ENCODE measurements at regions not wholly inside any gene's neighbourhood (a gene's known extent, or its start where the extent isn't known, plus 50 kb on each side); places are given as distances from the start of the nearest gene placed in this dataset.
A peak's percentile ranks its signal among the peaks of the same experiment; 100 is the strongest.

- Histone ChIP-seq H3K9me3 (ENCODE audit: control insufficient read depth, insufficient read depth, low read depth, low read length) (no peaks in the 10 kb centered on the region), H3K4me1 (ENCODE audit: control insufficient read depth, extremely low read depth, insufficient read depth, low read length) (peaks cover 9% of the 10 kb centered on the region), H3K4me2 (ENCODE audit: extremely low read depth, insufficient read depth, low read length) (peak overlapping the region; percentile 41), H3K4me3 (replicated peaks in 1 of 4; ENCODE audit: control extremely low read depth in 1 of 4, insufficient read depth in 1 of 4, low read depth in 3 of 4, low read length in 4 of 4) (no peak overlapping the region), H4K20me1 (ENCODE audit: control insufficient read depth, extremely low read depth, insufficient read depth, low read length) (no peaks in the 10 kb centered on the region), H3K27me3 (ENCODE audit: control insufficient read depth, insufficient read depth, low read length) (no peaks in the 10 kb centered on the region), H3K36me3 (ENCODE audit: control insufficient read depth, insufficient read depth, low read length) (no peaks in the 10 kb centered on the region), H3K9ac (ENCODE audit: insufficient read depth, low read length) (no peak overlapping the region), H2AFZ (ENCODE audit: low read length) (no peak overlapping the region), H3K27ac (ENCODE audit: insufficient read depth, low read length) (no peak overlapping the region), H3K79me2 (ENCODE audit: control insufficient read depth, insufficient read depth, low read length) (no peaks in the 10 kb centered on the region)
- DNase-seq (ENCODE audit: low read depth in 2 of 2): peak; percentile 78 to 93
- no peak for TF ChIP-seq EZH2 (IDR thresholded peaks at IDR 0.05; ENCODE audit: low read length, missing control alignments)
- TF ChIP-seq, protein P1, sequence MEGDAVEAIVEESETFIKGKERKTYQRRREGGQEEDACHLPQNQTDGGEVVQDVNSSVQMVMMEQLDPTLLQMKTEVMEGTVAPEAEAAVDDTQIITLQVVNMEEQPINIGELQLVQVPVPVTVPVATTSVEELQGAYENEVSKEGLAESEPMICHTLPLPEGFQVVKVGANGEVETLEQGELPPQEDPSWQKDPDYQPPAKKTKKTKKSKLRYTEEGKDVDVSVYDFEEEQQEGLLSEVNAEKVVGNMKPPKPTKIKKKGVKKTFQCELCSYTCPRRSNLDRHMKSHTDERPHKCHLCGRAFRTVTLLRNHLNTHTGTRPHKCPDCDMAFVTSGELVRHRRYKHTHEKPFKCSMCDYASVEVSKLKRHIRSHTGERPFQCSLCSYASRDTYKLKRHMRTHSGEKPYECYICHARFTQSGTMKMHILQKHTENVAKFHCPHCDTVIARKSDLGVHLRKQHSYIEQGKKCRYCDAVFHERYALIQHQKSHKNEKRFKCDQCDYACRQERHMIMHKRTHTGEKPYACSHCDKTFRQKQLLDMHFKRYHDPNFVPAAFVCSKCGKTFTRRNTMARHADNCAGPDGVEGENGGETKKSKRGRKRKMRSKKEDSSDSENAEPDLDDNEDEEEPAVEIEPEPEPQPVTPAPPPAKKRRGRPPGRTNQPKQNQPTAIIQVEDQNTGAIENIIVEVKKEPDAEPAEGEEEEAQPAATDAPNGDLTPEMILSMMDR (conservative IDR thresholded peaks at IDR 0.05 in 1 of 2, IDR thresholded peaks at IDR 0.05 in 1 of 2; ENCODE audit: low read depth in 1 of 2, low read length in 2 of 2): peak in 1 of 2 donors; percentile 22
Observed at GRCh38 chr10:90125456-90126255, 424.3 kb downstream of the KIF20B start.

GRCh38 chr10:90126256-90126595, 424.8 kb downstream of the KIF20B start:
- Histone ChIP-seq H3K4me2 (ENCODE audit: extremely low read depth, insufficient read depth, low read length) (no peak overlapping the region), H3K27me3 (ENCODE audit: control insufficient read depth, insufficient read depth, low read length) (no peaks in the 10 kb centered on the region), H3K4me3 (replicated peaks in 1 of 4; ENCODE audit: control extremely low read depth in 1 of 4, insufficient read depth in 1 of 4, low read depth in 3 of 4, low read length in 4 of 4) (no peak overlapping the region), H3K9me3 (ENCODE audit: control insufficient read depth, insufficient read depth, low read depth, low read length) (no peaks in the 10 kb centered on the region), H4K20me1 (ENCODE audit: control insufficient read depth, extremely low read depth, insufficient read depth, low read length) (no peaks in the 10 kb centered on the region), H3K9ac (ENCODE audit: insufficient read depth, low read length) (no peak overlapping the region), H3K27ac (ENCODE audit: insufficient read depth, low read length) (no peak overlapping the region), H3K79me2 (ENCODE audit: control insufficient read depth, insufficient read depth, low read length) (no peaks in the 10 kb centered on the region), H3K36me3 (ENCODE audit: control insufficient read depth, insufficient read depth, low read length) (no peaks in the 10 kb centered on the region), H3K4me1 (ENCODE audit: control insufficient read depth, extremely low read depth, insufficient read depth, low read length) (peaks cover 9% of the 10 kb centered on the region), H2AFZ (ENCODE audit: low read length) (no peak overlapping the region)
- DNase-seq (ENCODE audit: low read depth in 2 of 2): no peak
- TF ChIP-seq EZH2 (IDR thresholded peaks at IDR 0.05; ENCODE audit: low read length, missing control alignments): no peak
- TF ChIP-seq, protein P1 (conservative IDR thresholded peaks at IDR 0.05 in 1 of 2, IDR thresholded peaks at IDR 0.05 in 1 of 2; ENCODE audit: low read depth in 1 of 2, low read length in 2 of 2): no peak

GRCh38 chr10:90130321-90131086, 429.1 kb downstream of the KIF20B start:
- no peaks in the 10 kb centered on the region for H4K20me1 ChIP-seq (ENCODE audit: control insufficient read depth, extremely low read depth, insufficient read depth, low read length)
- no peaks in the 10 kb centered on the region for H3K36me3 ChIP-seq (ENCODE audit: control insufficient read depth, insufficient read depth, low read length)
- no peak overlapping the region for H3K9ac ChIP-seq (ENCODE audit: insufficient read depth, low read length)
- no peak overlapping the region for H2AFZ ChIP-seq (ENCODE audit: low read length)
- H3K79me2 ChIP-seq (ENCODE audit: control insufficient read depth, insufficient read depth, low read length): no peaks in the 10 kb centered on the region
- no peak for DNase-seq (ENCODE audit: low read depth in 2 of 2)
- TF ChIP-seq, protein P1 (conservative IDR thresholded peaks at IDR 0.05 in 1 of 2, IDR thresholded peaks at IDR 0.05 in 1 of 2; ENCODE audit: low read depth in 1 of 2, low read length in 2 of 2): no peak
- no peak for TF ChIP-seq EZH2 (IDR thresholded peaks at IDR 0.05; ENCODE audit: low read length, missing control alignments)
- H3K27ac ChIP-seq (ENCODE audit: insufficient read depth, low read length): no peak overlapping the region
- H3K27me3 ChIP-seq (ENCODE audit: control insufficient read depth, insufficient read depth, low read length): no peaks in the 10 kb centered on the region
- peaks cover 4% of the 10 kb centered on the region for H3K4me1 ChIP-seq (ENCODE audit: control insufficient read depth, extremely low read depth, insufficient read depth, low read length)
- H3K4me2 ChIP-seq (ENCODE audit: extremely low read depth, insufficient read depth, low read length): no peak overlapping the region
- no peaks in the 10 kb centered on the region for H3K9me3 ChIP-seq (ENCODE audit: control insufficient read depth, insufficient read depth, low read depth, low read length)
- H3K4me3 ChIP-seq (replicated peaks in 1 of 4; ENCODE audit: control extremely low read depth in 1 of 4, insufficient read depth in 1 of 4, low read depth in 3 of 4, low read length in 4 of 4): no peak overlapping the region

Data from fibroblast of lung (primary cell).